ENCODE measurements at regions not wholly inside any gene's neighbourhood (a gene's known extent, or its start where the extent isn't known, plus 50 kb on each side); places are given as distances from the start of the nearest gene placed in this dataset.

DNA sequence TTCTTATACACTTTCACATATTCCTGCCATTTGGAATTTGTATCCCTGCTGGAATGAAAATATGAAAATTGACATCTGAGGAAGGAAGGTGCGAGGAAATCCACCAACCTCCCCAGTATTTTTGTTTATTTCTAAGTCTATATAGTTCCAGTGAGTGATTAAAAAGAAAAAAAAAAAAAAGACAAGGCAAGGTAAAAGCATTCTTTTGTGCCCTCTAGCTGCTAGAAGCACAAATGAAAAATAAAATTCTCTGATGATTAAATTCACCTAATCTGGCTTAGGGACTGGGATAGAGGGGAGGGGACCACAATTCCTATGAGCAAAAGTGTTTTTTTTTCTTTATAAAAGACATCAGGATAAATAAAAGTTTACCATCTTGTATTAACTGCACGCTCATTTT, 370.9 kb downstream of the NR2F2 start:
- TF ChIP-seq, protein P1, sequence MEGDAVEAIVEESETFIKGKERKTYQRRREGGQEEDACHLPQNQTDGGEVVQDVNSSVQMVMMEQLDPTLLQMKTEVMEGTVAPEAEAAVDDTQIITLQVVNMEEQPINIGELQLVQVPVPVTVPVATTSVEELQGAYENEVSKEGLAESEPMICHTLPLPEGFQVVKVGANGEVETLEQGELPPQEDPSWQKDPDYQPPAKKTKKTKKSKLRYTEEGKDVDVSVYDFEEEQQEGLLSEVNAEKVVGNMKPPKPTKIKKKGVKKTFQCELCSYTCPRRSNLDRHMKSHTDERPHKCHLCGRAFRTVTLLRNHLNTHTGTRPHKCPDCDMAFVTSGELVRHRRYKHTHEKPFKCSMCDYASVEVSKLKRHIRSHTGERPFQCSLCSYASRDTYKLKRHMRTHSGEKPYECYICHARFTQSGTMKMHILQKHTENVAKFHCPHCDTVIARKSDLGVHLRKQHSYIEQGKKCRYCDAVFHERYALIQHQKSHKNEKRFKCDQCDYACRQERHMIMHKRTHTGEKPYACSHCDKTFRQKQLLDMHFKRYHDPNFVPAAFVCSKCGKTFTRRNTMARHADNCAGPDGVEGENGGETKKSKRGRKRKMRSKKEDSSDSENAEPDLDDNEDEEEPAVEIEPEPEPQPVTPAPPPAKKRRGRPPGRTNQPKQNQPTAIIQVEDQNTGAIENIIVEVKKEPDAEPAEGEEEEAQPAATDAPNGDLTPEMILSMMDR (IDR thresholded peaks at IDR 0.05) = peak in 3 of 6 experiments; percentile 4 to 32 (median 25)
- no peak for TF ChIP-seq POLR2A (IDR thresholded peaks at IDR 0.05)
